ENCODE measurements at regions not wholly inside any gene's neighbourhood (a gene's known extent, or its start where the extent isn't known, plus 50 kb on each side); places are given as distances from the start of the nearest gene placed in this dataset.
A peak's percentile ranks its signal among the peaks of the same experiment; 100 is the strongest.

DNA sequence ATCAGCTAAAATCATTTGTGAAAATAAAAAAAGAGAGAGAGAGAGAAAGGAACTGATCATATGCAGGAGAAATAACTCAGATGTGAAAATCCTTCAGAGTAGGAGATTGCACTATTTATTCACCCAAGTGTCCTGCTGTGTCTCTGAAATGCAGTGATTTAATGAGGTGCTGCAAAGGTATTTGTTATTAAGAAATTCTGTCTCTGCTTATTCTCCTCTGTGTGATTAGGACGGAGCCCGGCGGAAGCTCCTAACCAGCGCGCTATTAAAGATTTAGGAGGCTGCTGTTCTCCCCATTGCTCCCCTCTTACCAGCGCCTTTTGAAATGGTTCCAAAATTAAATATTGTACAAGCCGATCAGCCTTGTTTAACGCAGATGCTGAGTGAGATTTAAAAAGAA, 528.3 kb downstream of the BUD13 start:
- peak overlapping the region in 2 of 4 donors; percentile 16 to 63 for H3K27ac ChIP-seq
- 75 to 79% methylated on average over 8 of the region's 8 CpGs for WGBS, 2 donors
- no peaks in the 10 kb centered on the region for H3K36me3 ChIP-seq
- TF ChIP-seq, protein P1, sequence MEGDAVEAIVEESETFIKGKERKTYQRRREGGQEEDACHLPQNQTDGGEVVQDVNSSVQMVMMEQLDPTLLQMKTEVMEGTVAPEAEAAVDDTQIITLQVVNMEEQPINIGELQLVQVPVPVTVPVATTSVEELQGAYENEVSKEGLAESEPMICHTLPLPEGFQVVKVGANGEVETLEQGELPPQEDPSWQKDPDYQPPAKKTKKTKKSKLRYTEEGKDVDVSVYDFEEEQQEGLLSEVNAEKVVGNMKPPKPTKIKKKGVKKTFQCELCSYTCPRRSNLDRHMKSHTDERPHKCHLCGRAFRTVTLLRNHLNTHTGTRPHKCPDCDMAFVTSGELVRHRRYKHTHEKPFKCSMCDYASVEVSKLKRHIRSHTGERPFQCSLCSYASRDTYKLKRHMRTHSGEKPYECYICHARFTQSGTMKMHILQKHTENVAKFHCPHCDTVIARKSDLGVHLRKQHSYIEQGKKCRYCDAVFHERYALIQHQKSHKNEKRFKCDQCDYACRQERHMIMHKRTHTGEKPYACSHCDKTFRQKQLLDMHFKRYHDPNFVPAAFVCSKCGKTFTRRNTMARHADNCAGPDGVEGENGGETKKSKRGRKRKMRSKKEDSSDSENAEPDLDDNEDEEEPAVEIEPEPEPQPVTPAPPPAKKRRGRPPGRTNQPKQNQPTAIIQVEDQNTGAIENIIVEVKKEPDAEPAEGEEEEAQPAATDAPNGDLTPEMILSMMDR (IDR thresholded peaks at IDR 0.05), result no peak
- TF ChIP-seq POLR2A (IDR thresholded peaks at IDR 0.05), result no peak
- TF ChIP-seq POLR2AphosphoS5 (IDR thresholded peaks at IDR 0.05), result peak; percentile 63 to 91 (median 76)
- TF ChIP-seq EP300 (IDR thresholded peaks at IDR 0.05), result peak in 2 of 4 donors; percentile 29 to 67
- H3K27me3 ChIP-seq, result peaks cover 0 to 7% (median 0%) of the 10 kb centered on the region in 3 donors
- DNase-seq, result no peak
- no peaks in the 10 kb centered on the region for H3K9me3 ChIP-seq
- peaks cover 0 to 30% (median 21%) of the 10 kb centered on the region in 4 donors for H3K4me1 ChIP-seq
- H3K4me3 ChIP-seq, result no peak overlapping the region
- intact Hi-C loops (cut with DNase I), result no loop called here

DNA sequence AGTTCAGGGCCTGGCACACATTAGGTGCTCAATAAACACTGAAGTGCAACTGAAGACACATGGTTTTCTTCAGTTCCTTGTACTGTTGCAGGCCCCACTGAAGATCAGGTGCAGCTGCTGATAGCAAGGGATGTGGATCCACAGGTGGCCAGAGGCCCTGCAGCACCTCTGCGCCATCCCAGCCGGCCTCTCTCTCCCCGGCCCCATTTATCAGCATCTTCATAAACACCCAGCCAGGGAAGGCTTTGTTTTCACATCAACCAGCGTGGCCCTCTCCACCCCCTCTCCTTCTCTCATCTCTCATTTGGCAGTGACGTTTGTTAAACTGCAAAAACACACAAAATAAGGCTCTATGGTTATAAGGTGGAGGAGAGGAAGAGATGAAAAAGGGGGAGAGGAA, 528.8 kb downstream of the BUD13 start:
- 54 to 77% methylated on average over 5 of the region's 5 CpGs for WGBS, 2 donors

DNA sequence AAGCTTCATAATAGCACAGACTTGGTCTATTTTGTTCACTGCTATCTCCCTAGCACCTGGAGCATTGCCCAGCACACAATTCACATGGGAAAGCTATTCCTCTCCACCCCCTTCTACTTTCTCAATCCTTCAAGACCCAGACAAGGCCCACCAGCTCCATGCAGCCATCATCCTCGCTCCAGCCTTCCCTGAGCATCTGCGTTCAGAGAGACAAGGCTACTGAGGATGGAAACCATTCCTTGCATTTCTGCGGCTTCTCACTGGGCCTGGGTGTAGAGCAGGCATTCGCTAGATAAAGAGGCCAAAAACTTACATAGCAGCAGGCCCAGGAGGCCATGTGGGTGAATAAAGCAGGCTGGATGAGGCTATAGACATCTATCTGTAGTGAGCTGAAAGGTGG, 530.8 kb downstream of the BUD13 start:
- Histone ChIP-seq H3K27me3 (no peaks in the 10 kb centered on the region), H3K9me3 (no peaks in the 10 kb centered on the region), H3K4me1 (peaks cover 0 to 37% (median 24%) of the 10 kb centered on the region in 4 donors), H3K36me3 (no peaks in the 10 kb centered on the region), H3K27ac (no peak overlapping the region), H3K4me3 (no peak overlapping the region)
- TF ChIP-seq POLR2AphosphoS5 (IDR thresholded peaks at IDR 0.05) (no peak), POLR2A (IDR thresholded peaks at IDR 0.05) (no peak), EP300 (IDR thresholded peaks at IDR 0.05) (no peak)
- TF ChIP-seq, protein P1 (IDR thresholded peaks at IDR 0.05), result no peak
- DNase-seq, result no peak
- intact Hi-C loops (cut with DNase I), result no loop called here
- 88 to 89% methylated on average over 4 of the region's 4 CpGs for WGBS, 2 donors

More for the DNA sequence above, 528.8 kb downstream of the BUD13 start:
- intact Hi-C loops (cut with DNase I), result no loop called here
- Histone ChIP-seq H3K27ac (peak overlapping the region in 2 of 4 donors; percentile 16 to 63), H3K27me3 (peaks cover 0 to 7% (median 0%) of the 10 kb centered on the region in 3 donors), H3K4me1 (peaks cover 0 to 34% (median 23%) of the 10 kb centered on the region in 4 donors), H3K9me3 (no peaks in the 10 kb centered on the region), H3K4me3 (no peak overlapping the region), H3K36me3 (no peaks in the 10 kb centered on the region)
- no peak for DNase-seq
- TF ChIP-seq POLR2AphosphoS5 (IDR thresholded peaks at IDR 0.05) (peak in 1 of 4 donors; percentile 11), POLR2A (IDR thresholded peaks at IDR 0.05) (no peak)

DNA sequence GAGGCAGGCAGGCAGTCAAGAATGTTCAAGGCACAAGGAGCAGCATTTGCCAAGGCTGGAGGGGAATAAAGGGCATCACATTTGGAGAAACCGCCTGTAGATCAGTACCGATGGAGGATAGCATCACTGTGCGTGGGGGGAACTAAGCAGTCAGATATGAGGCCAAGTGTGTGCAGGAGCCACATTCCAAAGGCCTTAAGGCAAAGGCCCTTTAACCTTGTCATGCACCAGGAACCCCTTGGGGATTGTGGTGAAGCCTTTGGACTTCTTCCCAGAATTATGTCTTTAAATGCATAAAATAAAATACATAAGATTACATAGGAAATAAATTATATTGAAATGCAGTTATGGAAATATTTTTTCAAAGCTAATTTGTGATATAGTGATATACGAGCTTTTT, 532.1 kb downstream of the BUD13 start:
- no peak overlapping the region for H3K27ac ChIP-seq
- H3K36me3 ChIP-seq, result no peaks in the 10 kb centered on the region
- no peaks in the 10 kb centered on the region for H3K27me3 ChIP-seq
- no peak overlapping the region for H3K4me3 ChIP-seq
- H3K4me1 ChIP-seq, result peaks cover 0 to 44% (median 24%) of the 10 kb centered on the region in 4 donors
- TF ChIP-seq, protein P1 (IDR thresholded peaks at IDR 0.05), result no peak
- TF ChIP-seq POLR2A (IDR thresholded peaks at IDR 0.05) (no peak), POLR2AphosphoS5 (IDR thresholded peaks at IDR 0.05) (no peak), EP300 (IDR thresholded peaks at IDR 0.05) (no peak)
- no peaks in the 10 kb centered on the region for H3K9me3 ChIP-seq
- DNase-seq, result no peak
- intact Hi-C loops (cut with DNase I), result no loop called here
- WGBS, 2 donors, result 71 to 82% methylated on average over 4 of the region's 4 CpGs

GRCh38 chr11:116239247-116239646, 533.5 kb downstream of the BUD13 start:
- peaks cover 0 to 3% (median 0%) of the 10 kb centered on the region in 3 donors for H3K27me3 ChIP-seq
- no peak for TF ChIP-seq POLR2AphosphoS5 (IDR thresholded peaks at IDR 0.05)
- TF ChIP-seq EP300 (IDR thresholded peaks at IDR 0.05), result no peak
- TF ChIP-seq, protein P1 (IDR thresholded peaks at IDR 0.05), result no peak
- no peaks in the 10 kb centered on the region for H3K36me3 ChIP-seq
- H3K27ac ChIP-seq, result no peak overlapping the region
- H3K9me3 ChIP-seq, result no peaks in the 10 kb centered on the region
- 76% methylated on average over 4 of the region's 4 CpGs for WGBS, 2 donors
- intact Hi-C loops (cut with DNase I), result no loop called here
- H3K4me3 ChIP-seq, result no peak overlapping the region
- DNase-seq, result no peak
- peaks cover 0 to 31% (median 14%) of the 10 kb centered on the region in 4 donors for H3K4me1 ChIP-seq
